ENCODE measurements at regions not wholly inside any gene's neighbourhood (a gene's known extent, or its start where the extent isn't known, plus 50 kb on each side); places are given as distances from the start of the nearest gene placed in this dataset.

GRCh38 chrX:146006637-146007036, 189.0 kb downstream of the SLITRK2 start:
- TF ChIP-seq CHD2 (IDR thresholded peaks at IDR 0.05; ENCODE audit: low read length, partially characterized antibody) (no peak), CTCF (IDR thresholded peaks at IDR 0.05) (no peak), ESRRA (IDR thresholded peaks at IDR 0.05; ENCODE audit: borderline replicate concordance, low read length) (no peak), POLR2A (IDR thresholded peaks at IDR 0.05; ENCODE audit: low read length) (no peak), GATA3 (IDR thresholded peaks at IDR 0.05; ENCODE audit: borderline replicate concordance) (no peak), EP300 (IDR thresholded peaks at IDR 0.05) (no peak)

Measured in A549 (cell line).